Brain microvascular endothelial cell (primary cell): ENCODE measurements at regions not wholly inside any gene's neighbourhood (a gene's known extent, or its start where the extent isn't known, plus 50 kb on each side); places are given as distances from the start of the nearest gene placed in this dataset.

Experiments used
- DNase-seq: peaks from one replicate; pipeline ENCODE4 v3.0.0-alpha.2; 2020
- H3K27ac ChIP-seq: fragments of 250-450 bp; sonication (Bioruptor Pico); 2 replicates; pipeline ENCODE4 v1.5.1; 2020; ENCODE audit warnings: mild to moderate bottlenecking, moderate library complexity
- H3K27me3 ChIP-seq: fragments of 250-450 bp; sonication (Bioruptor Pico); replicated peaks from 2 replicates; pipeline ENCODE4 v1.5.1; 2020; ENCODE audit warnings: mild to moderate bottlenecking
- H3K36me3 ChIP-seq: fragments of 250-450 bp; sonication (Bioruptor Pico); replicated peaks from 2 replicates; pipeline ENCODE4 v1.5.1; 2020; ENCODE audit warnings: mild to moderate bottlenecking
- H3K4me3 ChIP-seq: 2 replicates; pipeline ENCODE4 v1.5.1; 2011; ENCODE audit warnings: low read depth, mild to moderate bottlenecking, control low read depth, low read length, moderate library complexity
- CTCF ChIP-seq: IDR thresholded peaks from 2 replicates; pipeline ENCODE4 v1.5.1; 2011; ENCODE audit warnings: low read depth, mild to moderate bottlenecking, moderate library complexity, low read length, control low read depth, inconsistent platforms; ENCODE audit errors: missing control alignments
- in situ Hi-C: cut with HindIII; loops from 2 replicates; pipeline ENCODE4 v1.10.0; 2017; ENCODE audit warnings: low sequenced_read_pairs, low pct_ligation_motif_present

DNA sequence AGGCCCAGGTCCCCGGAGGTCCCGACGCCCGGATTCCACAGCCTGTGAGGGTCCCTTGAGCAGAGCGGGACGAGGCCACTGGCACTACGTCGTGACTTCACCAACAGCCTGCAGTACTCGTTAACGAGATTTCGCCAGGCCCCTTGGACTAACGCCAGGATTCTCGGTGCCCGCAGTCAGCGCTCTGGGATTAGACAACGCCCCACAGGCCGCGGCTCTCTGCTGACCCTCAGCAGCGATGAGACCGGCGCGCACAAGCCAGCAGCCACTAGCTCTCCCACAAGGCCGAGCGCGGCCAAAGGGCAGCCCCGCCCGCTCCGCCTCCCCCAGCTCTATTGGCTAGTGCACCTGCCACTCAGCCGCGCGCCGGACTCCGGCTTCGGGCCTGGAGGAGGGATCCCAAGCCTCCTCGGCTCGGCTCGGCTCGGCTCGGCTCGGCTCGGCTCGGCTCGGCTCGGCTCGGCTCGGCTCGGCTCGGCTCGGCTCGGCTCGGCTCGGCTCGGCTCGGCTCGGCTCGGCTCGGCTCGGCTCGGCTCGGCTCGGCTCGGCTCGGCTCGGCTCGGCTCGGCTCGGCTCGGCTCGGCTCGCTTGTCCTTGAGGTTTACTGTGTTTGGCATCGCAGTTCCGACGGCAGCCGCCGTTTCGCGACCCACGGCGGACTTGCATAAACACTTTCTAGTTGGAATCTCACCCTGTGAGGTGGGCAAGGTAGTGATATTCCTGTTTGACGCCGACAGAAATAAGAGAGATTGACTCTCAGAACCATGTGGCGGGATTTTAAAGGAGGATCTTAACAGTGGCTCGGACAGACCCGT is 231.7 kb upstream of the SERP2 start:
- Histone ChIP-seq H3K36me3 (no peaks in the 10 kb centered on the region), H3K27me3 (no peaks in the 10 kb centered on the region), H3K27ac (peak overlapping the region; percentile 86), H3K4me3 (peak overlapping the region; percentile 59)
- no peak for TF ChIP-seq CTCF
- in situ Hi-C loops = no loop called here
- DNase-seq = peak; percentile 93

DNA sequence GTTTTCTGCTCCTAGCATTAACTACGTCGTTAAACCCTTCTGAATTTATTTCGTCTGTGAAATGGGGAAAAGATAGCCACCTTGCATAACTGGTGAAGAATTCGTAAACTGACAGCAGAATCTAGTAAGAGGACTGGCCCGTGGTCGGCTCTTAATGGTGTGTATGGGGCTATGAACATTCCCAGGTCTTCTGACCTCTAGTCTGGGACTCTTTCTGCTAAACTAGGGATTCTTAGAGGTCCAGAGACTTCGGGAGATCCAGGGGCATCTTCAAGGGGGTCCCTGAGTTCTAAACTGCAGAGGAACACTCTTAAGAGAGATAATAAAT is 231.1 kb upstream of the SERP2 start:
- DNase-seq = no peak
- Histone ChIP-seq H3K27ac (peak overlapping the region; percentile 62), H3K36me3 (no peaks in the 10 kb centered on the region), H3K27me3 (no peaks in the 10 kb centered on the region), H3K4me3 (peak overlapping the region; percentile 59)
- TF ChIP-seq CTCF = no peak
- in situ Hi-C loops = no loop called here

GRCh38 chr13:44142941-44143665 is 230.5 kb upstream of the SERP2 start:
- peak overlapping the region; percentile 59 for H3K4me3 ChIP-seq
- peak; percentile 80 for DNase-seq
- peak overlapping the region; percentile 62 for H3K27ac ChIP-seq
- no peaks in the 10 kb centered on the region for H3K36me3 ChIP-seq
- in situ Hi-C loops = no loop called here
- no peak for TF ChIP-seq CTCF
- H3K27me3 ChIP-seq = no peaks in the 10 kb centered on the region

- Histone ChIP-seq H3K4me3 (no peak overlapping the region), H3K36me3 (no peaks in the 10 kb centered on the region), H3K27ac (no peak overlapping the region), H3K27me3 (no peaks in the 10 kb centered on the region)
- DNase-seq = no peak
- in situ Hi-C loops = no loop called here
- no peak for TF ChIP-seq CTCF
Measured at GRCh38 chr13:44146138-44146537, 227.5 kb upstream of the SERP2 start.

GRCh38 chr13:44147233-44147632 is 226.4 kb upstream of the SERP2 start:
- no peak for DNase-seq
- H3K27me3 ChIP-seq = no peaks in the 10 kb centered on the region
- no peak for TF ChIP-seq CTCF
- H3K4me3 ChIP-seq = no peak overlapping the region
- in situ Hi-C loops = no loop called here
- H3K27ac ChIP-seq = no peak overlapping the region
- no peaks in the 10 kb centered on the region for H3K36me3 ChIP-seq
